ENCODE measurements at regions not wholly inside any gene's neighbourhood (a gene's known extent, or its start where the extent isn't known, plus 50 kb on each side); places are given as distances from the start of the nearest gene placed in this dataset.

DNA sequence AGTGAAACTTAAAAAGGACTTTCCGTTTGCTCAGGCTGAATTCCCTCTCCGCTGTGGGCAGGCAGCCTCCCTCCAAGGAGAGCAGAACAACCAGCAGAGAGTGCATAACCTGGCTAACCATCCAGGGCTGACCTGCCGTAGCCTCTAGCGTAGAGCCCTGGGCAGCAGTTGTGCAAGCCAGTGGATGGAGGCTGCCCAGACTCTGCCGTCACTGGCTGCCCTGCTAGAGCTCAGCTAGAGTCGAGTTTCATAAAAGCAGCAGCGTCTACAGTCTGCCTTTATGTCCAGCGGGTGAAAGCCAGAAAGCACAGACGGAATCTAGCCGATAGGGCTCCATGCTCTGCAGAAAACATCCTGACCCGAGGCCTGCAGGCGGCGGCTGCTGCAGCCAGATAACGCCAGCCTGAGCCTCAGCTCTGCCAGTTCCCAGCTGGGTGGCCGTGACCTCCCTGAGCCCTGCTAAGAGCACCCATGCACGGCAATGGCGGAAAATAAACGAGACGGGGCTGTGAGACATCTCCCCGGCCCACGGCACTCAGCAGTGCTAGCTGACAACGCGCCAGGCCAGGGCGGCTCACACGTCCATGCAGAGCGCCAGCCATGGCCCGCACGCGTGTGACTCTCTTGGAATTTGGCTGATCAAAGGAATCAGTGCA lies 231.3 kb downstream of the ENGASE start:
- Histone ChIP-seq H3K27me3 (ENCODE audit: control insufficient read depth, extremely low read depth, insufficient read depth, low read length) (peaks cover 39% of the 10 kb centered on the region), H3K4me3 (ENCODE audit: control insufficient read depth in 2 of 3, extremely low read depth in 1 of 3, insufficient read depth in 2 of 3, low read depth in 1 of 3, low read length in 3 of 3) (no peak overlapping the region), H3K9me3 (ENCODE audit: control insufficient read depth, low read depth, low read length) (no peaks in the 10 kb centered on the region), H3K79me2 (ENCODE audit: control insufficient read depth, insufficient read depth, low read length) (no peaks in the 10 kb centered on the region), H3K9me1 (ENCODE audit: control insufficient read depth, extremely low read depth, insufficient read depth, low read length) (no peaks in the 10 kb centered on the region), H3K4me2 (ENCODE audit: control insufficient read depth, extremely low read depth, insufficient read depth, low read depth, low read length) (no peak overlapping the region), H2AFZ (ENCODE audit: control insufficient read depth, low read length) (no peak overlapping the region), H3K27ac (ENCODE audit: control insufficient read depth, insufficient read depth, low read length) (no peak overlapping the region), H4K20me1 (ENCODE audit: control insufficient read depth, extremely low read depth, insufficient read depth, low read length) (no peaks in the 10 kb centered on the region), H3K36me3 (ENCODE audit: control insufficient read depth in 2 of 2, extremely low read depth in 1 of 2, insufficient read depth in 2 of 2, low read length in 2 of 2) (no peaks in the 10 kb centered on the region), H3K9ac (ENCODE audit: control insufficient read depth, extremely low read depth, insufficient read depth, low read length) (no peak overlapping the region), H3K4me1 (ENCODE audit: control insufficient read depth, extremely low read depth, insufficient read depth, low read length) (no peaks in the 10 kb centered on the region)
- DNase-seq (ENCODE audit: low read depth, low spot score) (no peak), FAIRE-seq (no peak)
- dilution Hi-C loops (cut with MboI; ENCODE audit: extremely low pct_ligation_motif_present, low sequenced_read_pairs), result no loop called here
- TF ChIP-seq, protein P1, sequence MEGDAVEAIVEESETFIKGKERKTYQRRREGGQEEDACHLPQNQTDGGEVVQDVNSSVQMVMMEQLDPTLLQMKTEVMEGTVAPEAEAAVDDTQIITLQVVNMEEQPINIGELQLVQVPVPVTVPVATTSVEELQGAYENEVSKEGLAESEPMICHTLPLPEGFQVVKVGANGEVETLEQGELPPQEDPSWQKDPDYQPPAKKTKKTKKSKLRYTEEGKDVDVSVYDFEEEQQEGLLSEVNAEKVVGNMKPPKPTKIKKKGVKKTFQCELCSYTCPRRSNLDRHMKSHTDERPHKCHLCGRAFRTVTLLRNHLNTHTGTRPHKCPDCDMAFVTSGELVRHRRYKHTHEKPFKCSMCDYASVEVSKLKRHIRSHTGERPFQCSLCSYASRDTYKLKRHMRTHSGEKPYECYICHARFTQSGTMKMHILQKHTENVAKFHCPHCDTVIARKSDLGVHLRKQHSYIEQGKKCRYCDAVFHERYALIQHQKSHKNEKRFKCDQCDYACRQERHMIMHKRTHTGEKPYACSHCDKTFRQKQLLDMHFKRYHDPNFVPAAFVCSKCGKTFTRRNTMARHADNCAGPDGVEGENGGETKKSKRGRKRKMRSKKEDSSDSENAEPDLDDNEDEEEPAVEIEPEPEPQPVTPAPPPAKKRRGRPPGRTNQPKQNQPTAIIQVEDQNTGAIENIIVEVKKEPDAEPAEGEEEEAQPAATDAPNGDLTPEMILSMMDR (optimal IDR thresholded peaks at IDR 0.05 in 1 of 3, IDR thresholded peaks at IDR 0.05 in 1 of 3, conservative IDR thresholded peaks at IDR 0.05 in 1 of 3; ENCODE audit: extremely low read depth in 1 of 3, insufficient read depth in 2 of 3, low read length in 3 of 3), result no peak
- TF ChIP-seq EZH2 (IDR thresholded peaks at IDR 0.05; ENCODE audit: low read length), result no peak

DNA sequence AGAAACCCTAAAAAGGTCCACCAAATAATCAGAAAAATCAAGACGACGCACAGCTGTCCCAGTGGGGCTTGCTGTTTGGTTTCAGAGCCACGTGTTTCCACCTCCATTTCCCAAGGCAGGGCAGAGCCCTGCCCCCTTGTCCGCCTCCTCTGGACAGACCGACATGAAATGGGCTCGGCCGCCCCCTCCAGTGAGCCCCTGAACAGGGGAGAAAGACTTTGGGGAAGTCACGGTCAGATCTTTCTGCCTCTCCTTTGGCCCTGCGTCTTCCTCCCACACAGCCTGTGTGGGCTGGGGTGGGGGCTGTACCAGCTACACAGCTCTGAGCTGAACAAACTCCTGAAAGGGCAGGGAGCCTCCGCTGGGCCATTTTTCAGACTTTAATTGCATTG lies 230.7 kb downstream of the ENGASE start:
- H3K9me3 ChIP-seq (ENCODE audit: control insufficient read depth, low read depth, low read length), result no peaks in the 10 kb centered on the region
- no peaks in the 10 kb centered on the region for H3K4me1 ChIP-seq (ENCODE audit: control insufficient read depth, extremely low read depth, insufficient read depth, low read length)
- dilution Hi-C loops (cut with MboI; ENCODE audit: extremely low pct_ligation_motif_present, low sequenced_read_pairs), result no loop called here
- no peak overlapping the region for H2AFZ ChIP-seq (ENCODE audit: control insufficient read depth, low read length)
- no peak overlapping the region for H3K27ac ChIP-seq (ENCODE audit: control insufficient read depth, insufficient read depth, low read length)
- no peak overlapping the region for H3K4me2 ChIP-seq (ENCODE audit: control insufficient read depth, extremely low read depth, insufficient read depth, low read depth, low read length)
- no peak overlapping the region for H3K9ac ChIP-seq (ENCODE audit: control insufficient read depth, extremely low read depth, insufficient read depth, low read length)
- no peak overlapping the region for H3K4me3 ChIP-seq (ENCODE audit: control insufficient read depth in 2 of 3, extremely low read depth in 1 of 3, insufficient read depth in 2 of 3, low read depth in 1 of 3, low read length in 3 of 3)
- no peaks in the 10 kb centered on the region for H4K20me1 ChIP-seq (ENCODE audit: control insufficient read depth, extremely low read depth, insufficient read depth, low read length)
- DNase-seq (ENCODE audit: low read depth, low spot score), result no peak
- no peak for FAIRE-seq
- H3K36me3 ChIP-seq (ENCODE audit: control insufficient read depth in 2 of 2, extremely low read depth in 1 of 2, insufficient read depth in 2 of 2, low read length in 2 of 2), result no peaks in the 10 kb centered on the region
- H3K79me2 ChIP-seq (ENCODE audit: control insufficient read depth, insufficient read depth, low read length), result no peaks in the 10 kb centered on the region
- H3K9me1 ChIP-seq (ENCODE audit: control insufficient read depth, extremely low read depth, insufficient read depth, low read length), result no peaks in the 10 kb centered on the region
- TF ChIP-seq, protein P1 (optimal IDR thresholded peaks at IDR 0.05 in 1 of 3, IDR thresholded peaks at IDR 0.05 in 1 of 3, conservative IDR thresholded peaks at IDR 0.05 in 1 of 3; ENCODE audit: extremely low read depth in 1 of 3, insufficient read depth in 2 of 3, low read length in 3 of 3), result no peak
- TF ChIP-seq EZH2 (IDR thresholded peaks at IDR 0.05; ENCODE audit: low read length), result no peak
- peaks cover 39% of the 10 kb centered on the region for H3K27me3 ChIP-seq (ENCODE audit: control insufficient read depth, extremely low read depth, insufficient read depth, low read length)

Measured in keratinocyte (primary cell).